ENCODE measurements at regions not wholly inside any gene's neighbourhood (a gene's known extent, or its start where the extent isn't known, plus 50 kb on each side); places are given as distances from the start of the nearest gene placed in this dataset.

- TF ChIP-seq CTCF (conservative IDR thresholded peaks at IDR 0.05 in 1 of 2, IDR thresholded peaks at IDR 0.05 in 1 of 2; ENCODE audit: low read depth in 1 of 2, low read length in 2 of 2) (no peak), EZH2 (IDR thresholded peaks at IDR 0.05; ENCODE audit: low read length, missing control alignments) (no peak)
- no peak overlapping the region for H3K4me3 ChIP-seq (replicated peaks in 1 of 4; ENCODE audit: control extremely low read depth in 1 of 4, insufficient read depth in 1 of 4, low read depth in 3 of 4, low read length in 4 of 4)
- no peak overlapping the region for H3K9ac ChIP-seq (ENCODE audit: insufficient read depth, low read length)
- H3K27ac ChIP-seq (ENCODE audit: insufficient read depth, low read length): no peak overlapping the region
- no peaks in the 10 kb centered on the region for H3K27me3 ChIP-seq (ENCODE audit: control insufficient read depth, insufficient read depth, low read length)
- no peak overlapping the region for H3K4me2 ChIP-seq (ENCODE audit: extremely low read depth, insufficient read depth, low read length)
- no peaks in the 10 kb centered on the region for H3K36me3 ChIP-seq (ENCODE audit: control insufficient read depth, insufficient read depth, low read length)
- H3K79me2 ChIP-seq (ENCODE audit: control insufficient read depth, insufficient read depth, low read length): no peaks in the 10 kb centered on the region
- H3K4me1 ChIP-seq (ENCODE audit: control insufficient read depth, extremely low read depth, insufficient read depth, low read length): no peaks in the 10 kb centered on the region
- H4K20me1 ChIP-seq (ENCODE audit: control insufficient read depth, extremely low read depth, insufficient read depth, low read length): no peaks in the 10 kb centered on the region
- no peak overlapping the region for H2AFZ ChIP-seq (ENCODE audit: low read length)
- DNase-seq (ENCODE audit: low read depth in 2 of 2): no peak
- no peaks in the 10 kb centered on the region for H3K9me3 ChIP-seq (ENCODE audit: control insufficient read depth, insufficient read depth, low read depth, low read length)
Measured at GRCh38 chr2:126536605-126537200, 119.3 kb upstream of the GYPC start.

GRCh38 chr2:126539101-126539500, 116.9 kb upstream of the GYPC start:
- TF ChIP-seq EZH2 (IDR thresholded peaks at IDR 0.05; ENCODE audit: low read length, missing control alignments) (no peak), CTCF (conservative IDR thresholded peaks at IDR 0.05 in 1 of 2, IDR thresholded peaks at IDR 0.05 in 1 of 2; ENCODE audit: low read depth in 1 of 2, low read length in 2 of 2) (no peak)
- Histone ChIP-seq H3K27me3 (ENCODE audit: control insufficient read depth, insufficient read depth, low read length) (no peaks in the 10 kb centered on the region), H3K27ac (ENCODE audit: insufficient read depth, low read length) (no peak overlapping the region)

GRCh38 chr2:126542247-126542646, 113.7 kb upstream of the GYPC start:
- H3K36me3 ChIP-seq (ENCODE audit: control insufficient read depth, insufficient read depth, low read length): no peaks in the 10 kb centered on the region
- H3K27ac ChIP-seq (ENCODE audit: insufficient read depth, low read length): no peak overlapping the region
- H3K27me3 ChIP-seq (ENCODE audit: control insufficient read depth, insufficient read depth, low read length): no peaks in the 10 kb centered on the region
- TF ChIP-seq CTCF (conservative IDR thresholded peaks at IDR 0.05 in 1 of 2, IDR thresholded peaks at IDR 0.05 in 1 of 2; ENCODE audit: low read depth in 1 of 2, low read length in 2 of 2): no peak
- TF ChIP-seq EZH2 (IDR thresholded peaks at IDR 0.05; ENCODE audit: low read length, missing control alignments): no peak
- H4K20me1 ChIP-seq (ENCODE audit: control insufficient read depth, extremely low read depth, insufficient read depth, low read length): no peaks in the 10 kb centered on the region
- H2AFZ ChIP-seq (ENCODE audit: low read length): no peak overlapping the region
- H3K4me3 ChIP-seq (replicated peaks in 1 of 4; ENCODE audit: control extremely low read depth in 1 of 4, insufficient read depth in 1 of 4, low read depth in 3 of 4, low read length in 4 of 4): no peak overlapping the region
- H3K4me1 ChIP-seq (ENCODE audit: control insufficient read depth, extremely low read depth, insufficient read depth, low read length): no peaks in the 10 kb centered on the region
- no peak for DNase-seq (ENCODE audit: low read depth in 2 of 2)
- no peaks in the 10 kb centered on the region for H3K9me3 ChIP-seq (ENCODE audit: control insufficient read depth, insufficient read depth, low read depth, low read length)
- no peak overlapping the region for H3K4me2 ChIP-seq (ENCODE audit: extremely low read depth, insufficient read depth, low read length)
- H3K9ac ChIP-seq (ENCODE audit: insufficient read depth, low read length): no peak overlapping the region
- no peaks in the 10 kb centered on the region for H3K79me2 ChIP-seq (ENCODE audit: control insufficient read depth, insufficient read depth, low read length)

More at GRCh38 chr2:126539101-126539500, 116.9 kb upstream of the GYPC start:
- Histone ChIP-seq H3K4me2 (ENCODE audit: extremely low read depth, insufficient read depth, low read length) (no peak overlapping the region), H3K9ac (ENCODE audit: insufficient read depth, low read length) (no peak overlapping the region), H3K9me3 (ENCODE audit: control insufficient read depth, insufficient read depth, low read depth, low read length) (no peaks in the 10 kb centered on the region), H2AFZ (ENCODE audit: low read length) (no peak overlapping the region), H3K79me2 (ENCODE audit: control insufficient read depth, insufficient read depth, low read length) (no peaks in the 10 kb centered on the region), H3K4me1 (ENCODE audit: control insufficient read depth, extremely low read depth, insufficient read depth, low read length) (no peaks in the 10 kb centered on the region), H3K4me3 (replicated peaks in 1 of 4; ENCODE audit: control extremely low read depth in 1 of 4, insufficient read depth in 1 of 4, low read depth in 3 of 4, low read length in 4 of 4) (no peak overlapping the region), H3K36me3 (ENCODE audit: control insufficient read depth, insufficient read depth, low read length) (no peaks in the 10 kb centered on the region), H4K20me1 (ENCODE audit: control insufficient read depth, extremely low read depth, insufficient read depth, low read length) (no peaks in the 10 kb centered on the region)
- DNase-seq (ENCODE audit: low read depth in 2 of 2): no peak

All from fibroblast of lung (primary cell).